PC-9 (cell line): ENCODE measurements at regions not wholly inside any gene's neighbourhood (a gene's known extent, or its start where the extent isn't known, plus 50 kb on each side); places are given as distances from the start of the nearest gene placed in this dataset.

Experiments used
- CTCF ChIP-seq: fragments of 200-600 bp; sonication (generic); conservative IDR thresholded peaks from 2 replicates; pipeline ENCODE4 v1.6.1; 2017; ENCODE audit warnings: mixed run types, antibody characterized with exemption, mild to moderate bottlenecking, moderate library complexity
- EZH2 ChIP-seq: fragments of 200-600 bp; sonication (generic); IDR thresholded peaks from 2 replicates; pipeline ENCODE4 v1.8.0; 2017; ENCODE audit warnings: antibody characterized with exemption, low read depth

DNA sequence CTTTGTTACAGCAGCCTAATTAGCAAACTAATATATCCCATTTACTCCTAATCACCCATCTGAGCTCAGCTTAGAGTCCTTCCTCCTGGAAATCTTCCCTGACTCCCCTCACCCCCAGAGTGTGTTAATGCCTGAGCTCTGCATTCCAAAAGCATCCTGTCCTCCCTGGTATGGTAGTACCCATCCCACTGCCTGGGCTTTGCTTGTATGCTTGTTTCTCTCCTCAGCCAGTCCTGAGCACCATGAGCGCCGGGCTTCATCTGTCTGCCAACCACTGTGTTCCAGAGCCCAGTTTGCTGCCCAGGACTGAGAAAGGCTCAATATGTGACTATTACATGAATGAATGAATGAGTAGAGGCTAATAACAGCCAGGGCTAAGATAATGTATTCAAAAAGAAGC, 272.4 kb downstream of the CDK5RAP2 start:
- TF ChIP-seq CTCF = no peak
- no peak for TF ChIP-seq EZH2
